GM12878 (cell line): ENCODE measurements at regions not wholly inside any gene's neighbourhood (a gene's known extent, or its start where the extent isn't known, plus 50 kb on each side); places are given as distances from the start of the nearest gene placed in this dataset.

ENCODE experiments used
- EP300 ChIP-seq, 2 experiments: fragments of 150-350 bp in 1 of 2; IDR thresholded peaks; 2 replicates each; pipeline ENCODE4 v1.6.1; 2011 to 2012; ENCODE audit warnings: low read depth in 2 of 2, low read length in 2 of 2, borderline replicate concordance in 1 of 2, improper control_type of control experiment in 1 of 2, inconsistent platforms in 1 of 2; ENCODE audit not compliant: control insufficient read depth in 1 of 2
- POLR2A ChIP-seq: IDR thresholded peaks from 2 replicates; pipeline ENCODE4 v1.6.1; 2011; ENCODE audit warnings: low read depth, mild to moderate bottlenecking, low read length
- SUZ12 ChIP-seq: fragments of 200-600 bp; sonication (generic); IDR thresholded peaks from one replicate; pipeline ENCODE4 v1.6.1; 2018; ENCODE audit warnings: antibody characterized with exemption, mild to moderate bottlenecking; ENCODE audit not compliant: unreplicated experiment
- TCF12 ChIP-seq: IDR thresholded peaks from 2 replicates; pipeline ENCODE4 v1.6.1; 2011; ENCODE audit warnings: low read depth, mild to moderate bottlenecking, low read length
- ZBED1 ChIP-seq: IDR thresholded peaks from 2 replicates; pipeline ENCODE4 v1.6.1; 2016; ENCODE audit warnings: borderline replicate concordance
- ZBTB11 ChIP-seq: fragments of 450-650 bp; formaldehyde crosslinking; IDR thresholded peaks from 2 replicates; pipeline ENCODE4 v1.5.0; 2022; ENCODE audit warnings: mild to moderate bottlenecking, missing genetic modification characterization
- TF ChIP-seq, protein P1 (sequence below): IDR thresholded peaks from 2 replicates; pipeline ENCODE4 v1.6.1; 2012; ENCODE audit warnings: mild to moderate bottlenecking, low read depth, low read length
- TF ChIP-seq, protein P2 (sequence below), 3 experiments: IDR thresholded peaks in 2 of 3; conservative IDR thresholded peaks in 1 of 3; 2 replicates each; pipeline ENCODE4 v1.5.1; 2011; ENCODE audit warnings: low read depth in 3 of 3, low read length in 3 of 3, mild to moderate bottlenecking in 3 of 3, control low read depth in 2 of 3, moderate library complexity in 2 of 3, inconsistent platforms in 1 of 3, mixed read lengths in 1 of 3; ENCODE audit not compliant: control insufficient read depth in 2 of 3, insufficient read depth in 1 of 3; ENCODE audit errors: extremely low read depth in 1 of 3

- TF ChIP-seq POLR2A (no peak), ZBED1 (no peak), TCF12 (no peak), ZBTB11 (CRISPR knock-in tag) (no peak), SUZ12 (no peak), EP300 (IDR thresholded peaks at IDR 0.05; ENCODE audit: borderline replicate concordance in 1 of 2, control insufficient read depth in 1 of 2, low read depth in 2 of 2, low read length in 2 of 2) (no peak)
- TF ChIP-seq, protein P1, sequence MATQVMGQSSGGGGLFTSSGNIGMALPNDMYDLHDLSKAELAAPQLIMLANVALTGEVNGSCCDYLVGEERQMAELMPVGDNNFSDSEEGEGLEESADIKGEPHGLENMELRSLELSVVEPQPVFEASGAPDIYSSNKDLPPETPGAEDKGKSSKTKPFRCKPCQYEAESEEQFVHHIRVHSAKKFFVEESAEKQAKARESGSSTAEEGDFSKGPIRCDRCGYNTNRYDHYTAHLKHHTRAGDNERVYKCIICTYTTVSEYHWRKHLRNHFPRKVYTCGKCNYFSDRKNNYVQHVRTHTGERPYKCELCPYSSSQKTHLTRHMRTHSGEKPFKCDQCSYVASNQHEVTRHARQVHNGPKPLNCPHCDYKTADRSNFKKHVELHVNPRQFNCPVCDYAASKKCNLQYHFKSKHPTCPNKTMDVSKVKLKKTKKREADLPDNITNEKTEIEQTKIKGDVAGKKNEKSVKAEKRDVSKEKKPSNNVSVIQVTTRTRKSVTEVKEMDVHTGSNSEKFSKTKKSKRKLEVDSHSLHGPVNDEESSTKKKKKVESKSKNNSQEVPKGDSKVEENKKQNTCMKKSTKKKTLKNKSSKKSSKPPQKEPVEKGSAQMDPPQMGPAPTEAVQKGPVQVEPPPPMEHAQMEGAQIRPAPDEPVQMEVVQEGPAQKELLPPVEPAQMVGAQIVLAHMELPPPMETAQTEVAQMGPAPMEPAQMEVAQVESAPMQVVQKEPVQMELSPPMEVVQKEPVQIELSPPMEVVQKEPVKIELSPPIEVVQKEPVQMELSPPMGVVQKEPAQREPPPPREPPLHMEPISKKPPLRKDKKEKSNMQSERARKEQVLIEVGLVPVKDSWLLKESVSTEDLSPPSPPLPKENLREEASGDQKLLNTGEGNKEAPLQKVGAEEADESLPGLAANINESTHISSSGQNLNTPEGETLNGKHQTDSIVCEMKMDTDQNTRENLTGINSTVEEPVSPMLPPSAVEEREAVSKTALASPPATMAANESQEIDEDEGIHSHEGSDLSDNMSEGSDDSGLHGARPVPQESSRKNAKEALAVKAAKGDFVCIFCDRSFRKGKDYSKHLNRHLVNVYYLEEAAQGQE: no peak
- TF ChIP-seq, protein P2, sequence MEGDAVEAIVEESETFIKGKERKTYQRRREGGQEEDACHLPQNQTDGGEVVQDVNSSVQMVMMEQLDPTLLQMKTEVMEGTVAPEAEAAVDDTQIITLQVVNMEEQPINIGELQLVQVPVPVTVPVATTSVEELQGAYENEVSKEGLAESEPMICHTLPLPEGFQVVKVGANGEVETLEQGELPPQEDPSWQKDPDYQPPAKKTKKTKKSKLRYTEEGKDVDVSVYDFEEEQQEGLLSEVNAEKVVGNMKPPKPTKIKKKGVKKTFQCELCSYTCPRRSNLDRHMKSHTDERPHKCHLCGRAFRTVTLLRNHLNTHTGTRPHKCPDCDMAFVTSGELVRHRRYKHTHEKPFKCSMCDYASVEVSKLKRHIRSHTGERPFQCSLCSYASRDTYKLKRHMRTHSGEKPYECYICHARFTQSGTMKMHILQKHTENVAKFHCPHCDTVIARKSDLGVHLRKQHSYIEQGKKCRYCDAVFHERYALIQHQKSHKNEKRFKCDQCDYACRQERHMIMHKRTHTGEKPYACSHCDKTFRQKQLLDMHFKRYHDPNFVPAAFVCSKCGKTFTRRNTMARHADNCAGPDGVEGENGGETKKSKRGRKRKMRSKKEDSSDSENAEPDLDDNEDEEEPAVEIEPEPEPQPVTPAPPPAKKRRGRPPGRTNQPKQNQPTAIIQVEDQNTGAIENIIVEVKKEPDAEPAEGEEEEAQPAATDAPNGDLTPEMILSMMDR (IDR thresholded peaks at IDR 0.05 in 2 of 3, conservative IDR thresholded peaks at IDR 0.05 in 1 of 3; ENCODE audit: control insufficient read depth in 2 of 3, extremely low read depth in 1 of 3, insufficient read depth in 1 of 3, low read depth in 3 of 3, low read length in 3 of 3): no peak
Measured at GRCh38 chr4:187193141-187193540, 469.5 kb upstream of the FAT1 start.
